SW480 (cell line): ENCODE measurements at regions not wholly inside any gene's neighbourhood (a gene's known extent, or its start where the extent isn't known, plus 50 kb on each side); places are given as distances from the start of the nearest gene placed in this dataset.

Experiments used
- DNase-seq: peaks from one replicate; pipeline ENCODE4 v3.0.0-alpha.2; 2016; ENCODE audit warnings: low spot score

- DNase-seq, result no peak
Measured at GRCh38 chr14:84533181-84533725, 996.7 kb upstream of the FLRT2 start.

DNA sequence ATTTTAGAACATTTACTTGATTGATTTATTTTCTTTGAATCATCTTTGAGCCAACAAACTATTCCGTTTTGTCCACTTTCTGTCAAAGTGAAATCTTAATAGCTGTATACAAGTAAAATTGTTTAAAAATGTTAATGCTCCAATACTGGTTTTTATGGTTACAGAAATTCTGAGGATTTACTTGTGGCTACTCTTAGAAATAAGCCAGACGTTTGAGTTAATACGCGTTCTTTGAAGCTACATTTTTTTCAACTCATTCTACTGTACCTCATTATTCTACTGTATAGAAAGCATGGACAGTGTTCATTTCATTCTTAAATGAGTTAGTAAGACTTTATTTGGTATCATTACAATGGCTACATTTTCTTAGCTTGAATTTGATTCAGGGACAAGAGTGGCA, 996.2 kb upstream of the FLRT2 start:
- no peak for DNase-seq

GRCh38 chr14:84535484-84535883, 994.5 kb upstream of the FLRT2 start:
- DNase-seq, result no peak

DNA sequence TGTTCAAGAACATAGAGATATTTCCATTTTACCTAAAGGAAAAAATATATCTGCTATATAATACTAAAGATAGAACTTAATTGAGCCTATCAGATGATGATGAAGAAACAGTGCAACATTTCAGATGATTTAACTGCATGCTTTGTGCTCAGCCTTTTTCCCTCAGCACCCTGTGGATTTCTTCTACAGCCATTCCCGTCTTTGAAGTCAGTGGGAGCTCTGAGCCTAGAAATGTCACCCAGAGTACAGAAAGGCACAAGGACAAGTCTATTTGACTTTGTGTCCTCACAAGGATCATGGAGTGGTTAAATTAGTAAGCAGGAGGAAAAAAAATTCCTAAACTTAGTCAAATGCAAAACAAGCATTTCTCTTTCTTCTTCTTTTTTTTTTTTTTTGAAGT, 994.0 kb upstream of the FLRT2 start:
- no peak for DNase-seq

- DNase-seq, result no peak
Measured at GRCh38 chr14:84541018-84541417, 988.9 kb upstream of the FLRT2 start.

GRCh38 chr14:84543859-84544258, 986.1 kb upstream of the FLRT2 start:
- no peak for DNase-seq

GRCh38 chr14:84544486-84545131, 985.3 kb upstream of the FLRT2 start:
- no peak for DNase-seq

DNA sequence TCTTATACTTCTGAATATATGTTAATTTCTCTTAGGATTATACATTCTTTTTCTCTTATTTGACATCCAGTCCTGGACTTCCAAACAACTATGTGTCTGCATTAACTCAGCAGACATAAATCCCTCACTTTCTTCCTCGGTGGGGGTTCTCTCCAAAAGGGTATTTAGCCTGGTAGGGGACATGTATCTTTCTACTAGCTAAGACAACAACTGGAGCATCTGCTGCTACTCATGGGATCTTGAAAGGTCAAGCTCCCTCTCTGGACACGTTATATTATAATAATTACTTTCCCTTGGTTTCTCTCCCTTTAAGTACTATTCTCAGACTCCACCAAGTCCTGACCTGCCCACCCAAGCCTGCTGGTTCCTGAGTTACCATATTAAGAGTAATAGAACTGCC, 983.7 kb upstream of the FLRT2 start:
- no peak for DNase-seq

DNA sequence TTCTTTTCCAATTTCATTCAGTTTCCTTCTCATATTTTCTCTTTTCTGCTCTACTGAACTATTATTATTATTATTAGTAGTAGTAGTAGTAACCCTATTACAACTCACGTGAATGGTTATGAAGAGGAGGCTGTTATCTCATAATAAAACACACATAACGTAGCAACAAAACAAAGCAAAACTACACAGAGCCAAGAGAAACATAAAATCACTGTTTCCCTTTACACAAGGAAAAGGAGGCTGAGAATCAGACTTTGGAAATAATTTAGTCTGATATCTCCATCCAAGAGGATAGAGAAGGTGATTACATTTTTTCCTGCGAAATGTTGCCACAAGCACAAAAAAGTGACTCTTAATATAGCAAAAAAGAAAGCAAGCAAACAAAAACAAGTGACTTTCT, 975.8 kb upstream of the FLRT2 start:
- no peak for DNase-seq

DNA sequence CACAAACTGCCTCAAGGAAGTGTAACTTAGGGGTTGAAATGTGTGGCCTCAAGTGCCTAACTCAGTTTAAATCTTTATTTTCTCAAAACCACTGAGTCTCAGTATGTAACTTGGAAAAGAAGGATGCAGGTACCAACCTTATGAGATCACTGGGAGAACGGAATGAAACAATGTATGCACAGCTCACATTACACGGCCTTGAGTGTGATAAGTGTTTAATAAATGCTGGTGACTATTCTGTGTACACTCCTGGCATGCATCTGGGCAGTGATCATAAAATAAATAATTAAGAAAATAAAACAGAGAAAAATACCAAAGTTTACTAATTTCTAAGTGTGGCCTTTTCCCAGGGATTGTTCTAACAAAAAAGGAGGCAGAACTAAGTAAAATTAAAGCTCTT, 974.5 kb upstream of the FLRT2 start:
- no peak for DNase-seq

DNA sequence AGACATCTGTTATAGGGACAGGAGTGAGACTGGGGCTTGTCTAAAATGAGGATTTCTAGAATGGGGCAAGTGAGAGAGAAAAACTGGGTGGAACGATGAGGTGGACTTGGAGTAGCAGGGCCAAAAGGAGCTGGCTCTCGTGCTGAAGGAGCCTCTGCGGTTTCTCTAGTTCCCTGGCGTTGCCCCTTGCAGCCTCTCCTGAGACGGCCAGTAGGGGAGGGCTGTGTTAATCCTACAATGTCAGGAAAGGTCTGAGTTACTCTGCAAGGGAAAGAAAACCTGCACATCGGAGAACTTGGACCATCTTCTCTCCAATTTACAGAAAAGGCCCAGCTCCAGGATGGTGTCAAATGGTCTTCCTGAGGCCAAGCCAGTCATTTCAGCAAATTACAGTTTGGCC, 963.8 kb upstream of the FLRT2 start:
- no peak for DNase-seq

DNA sequence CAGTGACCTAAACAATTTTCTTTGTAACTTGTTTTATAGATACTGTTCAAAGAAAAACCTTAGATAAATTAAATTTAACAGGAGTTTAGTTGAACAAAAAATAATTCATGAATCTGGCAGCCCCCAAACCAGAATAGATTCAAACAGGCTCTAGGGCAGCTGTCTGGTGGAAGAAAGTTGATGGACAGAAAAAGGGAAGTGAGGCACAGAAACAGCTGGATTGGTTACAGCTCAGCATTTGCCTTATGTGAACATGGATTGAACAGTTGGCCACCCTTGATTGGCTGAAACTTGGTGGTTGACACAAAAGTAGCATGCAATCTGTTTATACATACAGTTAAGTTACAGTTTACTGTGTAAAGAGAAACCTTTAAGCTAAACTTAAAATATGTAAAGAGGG, 954.3 kb upstream of the FLRT2 start:
- no peak for DNase-seq

DNA sequence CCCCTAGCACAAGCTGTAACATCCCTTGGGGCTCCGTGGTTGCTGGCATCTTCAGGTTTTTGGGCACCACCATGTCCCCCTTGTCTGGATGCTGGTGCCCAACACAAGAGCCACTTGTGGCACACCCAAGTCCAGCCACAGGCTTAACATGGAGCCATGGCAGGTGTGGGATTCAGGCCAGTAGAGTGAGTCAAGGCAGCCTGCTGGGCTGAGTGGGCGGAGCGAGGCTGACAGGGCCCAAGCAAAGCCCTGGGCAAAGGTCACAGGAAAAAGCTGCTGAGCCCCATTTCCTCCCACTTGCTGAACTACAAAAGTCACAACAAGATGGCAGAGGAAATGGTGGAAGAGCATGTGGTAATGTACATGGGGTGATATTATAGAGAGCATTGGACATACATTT, 950.7 kb upstream of the FLRT2 start:
- DNase-seq, result no peak

- no peak for DNase-seq
Measured at GRCh38 chr14:84581041-84581440, 948.9 kb upstream of the FLRT2 start.

- DNase-seq, result no peak
Measured at GRCh38 chr14:84584511-84584910, 945.4 kb upstream of the FLRT2 start.

GRCh38 chr14:84591827-84592445, 938.0 kb upstream of the FLRT2 start:
- no peak for DNase-seq

GRCh38 chr14:84592770-84593169, 937.2 kb upstream of the FLRT2 start:
- no peak for DNase-seq

- no peak for DNase-seq
Measured at GRCh38 chr14:84610086-84610485, 919.9 kb upstream of the FLRT2 start.

- no peak for DNase-seq
Measured at GRCh38 chr14:84622357-84622756, 907.6 kb upstream of the FLRT2 start.

GRCh38 chr14:84643446-84643845, 886.5 kb upstream of the FLRT2 start:
- DNase-seq, result no peak

DNA sequence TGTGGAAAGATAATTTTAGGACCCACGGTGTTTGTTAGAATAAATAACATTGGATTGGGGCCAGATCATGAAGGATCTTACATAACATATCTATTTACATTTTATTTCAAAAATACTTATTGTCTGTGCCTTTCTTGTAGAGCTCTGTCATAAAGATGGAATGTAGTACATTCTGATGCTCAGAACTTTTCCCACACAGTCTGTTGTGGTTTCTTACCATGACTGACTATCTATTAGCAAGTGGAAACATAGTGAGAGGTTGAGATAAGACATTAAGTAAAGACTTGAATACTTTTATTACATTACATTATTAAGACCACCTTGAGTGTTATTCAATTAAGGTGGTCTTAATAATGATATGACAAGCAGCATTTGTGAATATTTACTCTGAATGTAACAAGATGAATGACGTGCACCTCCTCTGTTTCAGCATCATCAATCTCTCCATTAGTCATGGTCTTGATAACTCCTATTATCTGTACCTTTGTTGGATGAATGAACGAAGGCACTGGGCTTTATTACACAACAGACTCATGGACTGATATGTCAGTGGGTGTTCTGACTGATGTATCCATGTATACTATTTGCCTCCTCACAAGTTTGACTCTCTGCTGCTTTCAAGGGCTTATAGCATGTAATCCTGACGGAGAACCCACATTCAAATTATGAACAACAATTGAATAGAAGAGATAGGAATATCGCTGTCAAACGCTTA, 883.0 kb upstream of the FLRT2 start:
- DNase-seq, result no peak

DNA sequence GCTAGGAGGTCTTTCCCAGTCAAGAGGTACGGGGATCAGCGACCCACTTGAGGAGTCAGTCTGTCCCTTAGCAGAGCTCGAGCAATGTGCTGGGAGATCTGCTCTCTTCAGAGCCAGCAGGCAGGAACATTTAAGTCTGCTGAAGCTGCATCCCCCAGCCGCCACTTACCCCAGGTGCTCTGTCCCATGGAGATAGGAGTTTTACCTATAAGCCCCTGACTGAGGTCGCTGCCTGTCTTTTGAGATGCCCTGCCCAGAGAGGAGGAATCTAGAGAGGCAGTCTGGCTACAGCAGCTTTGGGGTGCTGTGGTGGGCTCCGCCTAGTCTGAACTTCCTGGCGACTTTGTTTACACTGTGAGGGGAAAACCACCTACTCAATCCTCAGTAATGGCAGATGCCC, 874.9 kb upstream of the FLRT2 start:
- no peak for DNase-seq

DNA sequence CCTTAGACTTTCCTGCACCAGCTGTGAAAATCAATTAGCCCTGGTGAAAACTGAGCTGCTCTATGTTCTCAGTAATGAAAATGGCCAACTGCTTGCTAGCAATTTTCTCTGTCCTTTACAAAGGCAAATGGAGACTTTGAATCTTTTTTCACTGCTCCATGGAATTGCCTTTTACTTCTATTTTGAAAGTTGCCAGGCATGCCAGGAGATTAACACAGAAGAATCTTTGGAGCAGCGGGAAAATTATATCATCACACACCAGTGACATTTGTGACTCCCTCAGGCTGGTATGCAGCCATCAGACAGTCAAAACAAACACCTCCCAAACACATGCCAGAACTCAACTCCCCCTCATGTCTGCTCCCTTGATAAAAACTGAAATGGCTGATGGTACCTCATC, 872.0 kb upstream of the FLRT2 start:
- DNase-seq, result no peak
